ENCODE measurements at regions not wholly inside any gene's neighbourhood (a gene's known extent, or its start where the extent isn't known, plus 50 kb on each side); places are given as distances from the start of the nearest gene placed in this dataset.

GRCh38 chr4:56222514-56222913 is 164.8 kb downstream of the AASDH start:
- no peak for DNase-seq
- Histone ChIP-seq H3K9me3 (ENCODE audit: low read length) (no peaks in the 10 kb centered on the region), H3K4me1 (ENCODE audit: low read length) (no peaks in the 10 kb centered on the region), H3K27ac (ENCODE audit: low read length) (no peak overlapping the region), H3K4me3 (ENCODE audit: low read length) (no peak overlapping the region), H4K20me1 (ENCODE audit: insufficient read depth, low read depth, low read length) (no peaks in the 10 kb centered on the region), H2AFZ (ENCODE audit: low read length) (no peak overlapping the region), H3K4me2 (ENCODE audit: low read depth, low read length, poor library complexity, severe bottlenecking) (no peak overlapping the region), H3K36me3 (ENCODE audit: insufficient read depth, low read length) (no peaks in the 10 kb centered on the region), H3K9me2 (replicated peaks; ENCODE audit: insufficient read depth, low read length) (no peaks in the 10 kb centered on the region), H3K9ac (ENCODE audit: low read length) (no peak overlapping the region), H3K27me3 (ENCODE audit: low read length) (no peaks in the 10 kb centered on the region), H3K79me2 (ENCODE audit: low read length) (no peaks in the 10 kb centered on the region)

- H3K36me3 ChIP-seq (ENCODE audit: insufficient read depth, low read length): no peaks in the 10 kb centered on the region
- no peaks in the 10 kb centered on the region for H3K4me1 ChIP-seq (ENCODE audit: low read length)
- H4K20me1 ChIP-seq (ENCODE audit: insufficient read depth, low read depth, low read length): no peaks in the 10 kb centered on the region
- H3K9ac ChIP-seq (ENCODE audit: low read length): no peak overlapping the region
- H3K79me2 ChIP-seq (ENCODE audit: low read length): no peaks in the 10 kb centered on the region
- no peaks in the 10 kb centered on the region for H3K27me3 ChIP-seq (ENCODE audit: low read length)
- no peak overlapping the region for H3K27ac ChIP-seq (ENCODE audit: low read length)
- DNase-seq: no peak
- H3K9me3 ChIP-seq (ENCODE audit: low read length): no peaks in the 10 kb centered on the region
- no peak overlapping the region for H3K4me2 ChIP-seq (ENCODE audit: low read depth, low read length, poor library complexity, severe bottlenecking)
- no peak overlapping the region for H3K4me3 ChIP-seq (ENCODE audit: low read length)
- H2AFZ ChIP-seq (ENCODE audit: low read length): no peak overlapping the region
- H3K9me2 ChIP-seq (replicated peaks; ENCODE audit: insufficient read depth, low read length): no peaks in the 10 kb centered on the region
These were observed 167.0 kb downstream of the AASDH start for GRCh38 chr4:56220261-56220660.

DNA sequence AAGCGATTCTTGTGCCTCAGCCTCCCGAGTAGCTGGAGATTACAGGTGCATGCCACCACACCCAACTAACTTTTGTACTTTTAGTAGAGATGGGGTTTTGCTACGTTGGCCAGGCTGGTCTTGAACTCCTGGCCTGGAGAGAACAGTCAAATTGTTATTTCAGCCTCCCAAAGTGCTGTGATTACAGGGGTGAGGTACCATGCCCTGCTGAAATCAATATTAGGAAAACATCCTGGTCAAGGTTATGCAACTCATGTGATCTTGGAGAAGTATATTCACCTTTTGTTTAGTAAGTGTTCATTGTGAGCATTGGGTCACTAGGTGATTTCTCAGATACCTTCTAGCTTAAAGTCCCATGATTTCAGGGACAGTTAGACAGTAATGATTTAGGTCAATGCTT is 167.8 kb downstream of the AASDH start:
- Histone ChIP-seq H4K20me1 (ENCODE audit: insufficient read depth, low read depth, low read length) (no peaks in the 10 kb centered on the region), H3K4me1 (ENCODE audit: low read length) (no peaks in the 10 kb centered on the region), H3K4me2 (ENCODE audit: low read depth, low read length, poor library complexity, severe bottlenecking) (no peak overlapping the region), H3K9me3 (ENCODE audit: low read length) (no peaks in the 10 kb centered on the region), H2AFZ (ENCODE audit: low read length) (no peak overlapping the region), H3K27ac (ENCODE audit: low read length) (no peak overlapping the region), H3K36me3 (ENCODE audit: insufficient read depth, low read length) (no peaks in the 10 kb centered on the region), H3K27me3 (ENCODE audit: low read length) (no peaks in the 10 kb centered on the region), H3K79me2 (ENCODE audit: low read length) (no peaks in the 10 kb centered on the region), H3K9ac (ENCODE audit: low read length) (no peak overlapping the region), H3K4me3 (ENCODE audit: low read length) (no peak overlapping the region), H3K9me2 (replicated peaks; ENCODE audit: insufficient read depth, low read length) (no peaks in the 10 kb centered on the region)
- no peak for DNase-seq

DNA sequence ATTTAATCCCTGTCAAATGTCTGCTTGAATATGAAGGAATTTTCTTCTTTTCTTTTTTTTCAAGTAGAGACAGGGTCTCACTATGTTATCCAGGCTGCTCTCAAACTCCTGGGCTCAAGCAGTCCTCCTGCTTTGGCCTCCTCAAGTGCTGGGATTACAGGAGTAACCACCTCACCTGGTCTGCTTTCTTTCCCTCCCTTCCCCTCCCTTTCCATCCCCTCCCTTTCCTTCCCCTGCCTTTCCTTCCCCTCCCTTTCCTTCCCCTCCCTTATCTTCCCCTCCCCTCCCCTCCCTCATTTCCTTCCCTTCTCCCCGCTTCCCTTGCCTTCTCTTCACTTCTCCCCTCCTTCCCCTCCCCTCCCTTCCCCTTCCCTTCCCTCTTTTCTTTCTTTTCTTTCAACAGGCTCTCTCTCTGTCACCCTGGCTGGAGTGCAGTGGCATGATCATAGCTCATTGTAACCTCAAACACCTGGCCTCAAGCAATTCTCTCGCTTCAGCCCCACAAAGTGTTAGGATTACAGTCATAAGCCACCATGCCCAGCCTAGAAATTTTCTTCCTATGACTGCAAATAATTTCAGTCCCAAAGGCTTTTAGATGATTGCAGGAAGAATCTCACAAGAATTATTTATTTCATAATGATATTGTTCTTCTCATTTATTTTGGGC is 168.9 kb downstream of the AASDH start:
- DNase-seq: no peak
- H3K9ac ChIP-seq (ENCODE audit: low read length): no peak overlapping the region

DNA sequence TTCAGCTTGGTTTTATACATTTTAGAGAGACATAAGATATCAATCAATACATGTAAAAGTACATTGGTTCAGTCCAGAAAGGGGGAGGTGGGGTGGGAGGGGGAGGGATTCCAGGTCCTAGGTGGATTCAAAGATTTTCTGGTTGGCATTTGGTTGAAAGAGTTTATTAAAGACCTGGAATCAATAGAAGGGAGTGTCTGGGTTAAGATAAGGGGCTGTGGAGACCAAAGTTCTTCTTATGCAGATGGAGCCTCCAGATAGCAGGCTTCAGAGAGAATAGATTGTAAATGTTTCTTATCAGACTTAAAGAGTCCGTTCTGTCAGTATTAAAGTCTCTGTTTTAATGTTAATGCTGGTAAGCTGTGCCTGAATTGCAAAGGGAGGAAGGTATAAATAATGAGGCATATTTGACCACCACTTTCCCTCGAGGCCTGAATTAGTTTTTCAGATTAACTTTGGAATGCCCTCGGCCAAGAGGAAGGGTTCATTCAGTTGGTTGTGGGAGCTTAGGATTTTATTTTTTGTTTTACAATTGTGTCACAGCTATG is 169.9 kb downstream of the AASDH start:
- Histone ChIP-seq H3K9me2 (replicated peaks; ENCODE audit: insufficient read depth, low read length) (no peaks in the 10 kb centered on the region), H3K9me3 (ENCODE audit: low read length) (no peaks in the 10 kb centered on the region), H3K4me3 (ENCODE audit: low read length) (no peak overlapping the region), H3K36me3 (ENCODE audit: insufficient read depth, low read length) (no peaks in the 10 kb centered on the region), H2AFZ (ENCODE audit: low read length) (no peak overlapping the region), H3K79me2 (ENCODE audit: low read length) (no peaks in the 10 kb centered on the region), H3K27me3 (ENCODE audit: low read length) (no peaks in the 10 kb centered on the region), H3K4me2 (ENCODE audit: low read depth, low read length, poor library complexity, severe bottlenecking) (no peak overlapping the region), H3K4me1 (ENCODE audit: low read length) (no peaks in the 10 kb centered on the region), H4K20me1 (ENCODE audit: insufficient read depth, low read depth, low read length) (no peaks in the 10 kb centered on the region), H3K27ac (ENCODE audit: low read length) (no peak overlapping the region), H3K9ac (ENCODE audit: low read length) (no peak overlapping the region)
- no peak for DNase-seq

More for the DNA sequence above, 168.9 kb downstream of the AASDH start:
- Histone ChIP-seq H3K4me2 (ENCODE audit: low read depth, low read length, poor library complexity, severe bottlenecking) (no peak overlapping the region), H4K20me1 (ENCODE audit: insufficient read depth, low read depth, low read length) (no peaks in the 10 kb centered on the region), H3K27me3 (ENCODE audit: low read length) (no peaks in the 10 kb centered on the region), H3K4me3 (ENCODE audit: low read length) (no peak overlapping the region), H3K27ac (ENCODE audit: low read length) (no peak overlapping the region), H3K36me3 (ENCODE audit: insufficient read depth, low read length) (no peaks in the 10 kb centered on the region), H3K79me2 (ENCODE audit: low read length) (no peaks in the 10 kb centered on the region), H3K4me1 (ENCODE audit: low read length) (no peaks in the 10 kb centered on the region), H3K9me3 (ENCODE audit: low read length) (no peaks in the 10 kb centered on the region), H3K9me2 (replicated peaks; ENCODE audit: insufficient read depth, low read length) (no peaks in the 10 kb centered on the region), H2AFZ (ENCODE audit: low read length) (no peak overlapping the region)

DNA sequence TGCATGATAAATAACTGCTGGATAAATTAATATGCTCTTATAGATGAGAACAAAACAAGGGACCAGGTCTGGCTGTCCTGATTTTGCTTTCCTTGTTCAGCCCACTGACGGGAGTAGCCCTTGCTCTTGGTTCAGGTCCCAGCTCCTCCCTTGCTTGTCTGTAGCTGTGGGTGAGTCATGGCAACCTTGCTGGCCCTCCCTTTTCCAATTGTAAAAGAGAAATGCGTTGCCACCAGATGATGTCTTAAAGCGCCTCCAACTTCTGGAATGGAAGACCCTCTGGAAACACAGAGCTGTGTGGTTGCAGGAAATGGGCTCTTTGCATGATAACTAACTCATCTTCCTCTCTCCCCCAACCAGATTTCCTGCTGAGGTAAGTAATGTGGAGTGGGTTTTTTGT is 171.4 kb downstream of the AASDH start:
- no peak for DNase-seq
- H2AFZ ChIP-seq (ENCODE audit: low read length): no peak overlapping the region
- no peak overlapping the region for H3K4me2 ChIP-seq (ENCODE audit: low read depth, low read length, poor library complexity, severe bottlenecking)

GRCh38 chr4:56215141-56215783 is 172.0 kb downstream of the AASDH start:
- Histone ChIP-seq H3K9ac (ENCODE audit: low read length) (no peak overlapping the region), H3K4me1 (ENCODE audit: low read length) (no peaks in the 10 kb centered on the region), H3K27ac (ENCODE audit: low read length) (no peak overlapping the region), H3K9me3 (ENCODE audit: low read length) (no peaks in the 10 kb centered on the region), H3K4me3 (ENCODE audit: low read length) (no peak overlapping the region), H3K79me2 (ENCODE audit: low read length) (no peaks in the 10 kb centered on the region), H3K27me3 (ENCODE audit: low read length) (no peaks in the 10 kb centered on the region), H3K4me2 (ENCODE audit: low read depth, low read length, poor library complexity, severe bottlenecking) (no peak overlapping the region), H3K36me3 (ENCODE audit: insufficient read depth, low read length) (no peaks in the 10 kb centered on the region), H4K20me1 (ENCODE audit: insufficient read depth, low read depth, low read length) (no peaks in the 10 kb centered on the region), H2AFZ (ENCODE audit: low read length) (no peak overlapping the region), H3K9me2 (replicated peaks; ENCODE audit: insufficient read depth, low read length) (no peaks in the 10 kb centered on the region)
- DNase-seq: no peak

More for the DNA sequence above, 171.4 kb downstream of the AASDH start:
- H3K9me2 ChIP-seq (replicated peaks; ENCODE audit: insufficient read depth, low read length): no peaks in the 10 kb centered on the region
- no peaks in the 10 kb centered on the region for H3K4me1 ChIP-seq (ENCODE audit: low read length)
- no peaks in the 10 kb centered on the region for H3K79me2 ChIP-seq (ENCODE audit: low read length)
- no peaks in the 10 kb centered on the region for H3K9me3 ChIP-seq (ENCODE audit: low read length)
- H3K9ac ChIP-seq (ENCODE audit: low read length): no peak overlapping the region
- H4K20me1 ChIP-seq (ENCODE audit: insufficient read depth, low read depth, low read length): no peaks in the 10 kb centered on the region
- H3K27me3 ChIP-seq (ENCODE audit: low read length): no peaks in the 10 kb centered on the region
- no peak overlapping the region for H3K4me3 ChIP-seq (ENCODE audit: low read length)
- H3K36me3 ChIP-seq (ENCODE audit: insufficient read depth, low read length): no peaks in the 10 kb centered on the region
- H3K27ac ChIP-seq (ENCODE audit: low read length): no peak overlapping the region

DNA sequence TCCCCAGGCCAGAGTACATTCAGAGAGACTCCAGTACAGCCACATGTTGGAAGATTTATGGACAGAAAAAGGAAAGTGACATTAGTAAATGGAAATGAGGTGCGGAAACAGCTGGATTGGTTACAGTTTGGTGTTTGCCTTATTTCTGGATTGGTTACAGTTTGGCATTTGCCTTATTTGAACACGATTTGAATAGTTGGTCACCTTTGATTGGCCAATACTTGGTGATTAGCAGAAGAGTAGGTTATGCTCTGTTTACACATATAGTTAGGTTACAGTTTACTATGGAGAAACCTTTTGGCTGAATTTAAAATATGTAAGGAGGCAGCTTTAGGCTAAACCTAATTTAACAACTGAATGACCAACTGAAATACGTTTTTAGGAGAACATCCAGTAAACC is 173.7 kb downstream of the AASDH start:
- Histone ChIP-seq H4K20me1 (ENCODE audit: insufficient read depth, low read depth, low read length) (no peaks in the 10 kb centered on the region), H3K4me3 (ENCODE audit: low read length) (no peak overlapping the region), H3K9ac (ENCODE audit: low read length) (no peak overlapping the region), H3K4me1 (ENCODE audit: low read length) (no peaks in the 10 kb centered on the region), H3K4me2 (ENCODE audit: low read depth, low read length, poor library complexity, severe bottlenecking) (no peak overlapping the region), H3K27ac (ENCODE audit: low read length) (no peak overlapping the region), H3K9me3 (ENCODE audit: low read length) (no peaks in the 10 kb centered on the region), H3K36me3 (ENCODE audit: insufficient read depth, low read length) (no peaks in the 10 kb centered on the region), H3K27me3 (ENCODE audit: low read length) (no peaks in the 10 kb centered on the region), H2AFZ (ENCODE audit: low read length) (no peak overlapping the region), H3K79me2 (ENCODE audit: low read length) (no peaks in the 10 kb centered on the region), H3K9me2 (replicated peaks; ENCODE audit: insufficient read depth, low read length) (no peaks in the 10 kb centered on the region)
- DNase-seq: no peak
